ENCODE measurements at regions not wholly inside any gene's neighbourhood (a gene's known extent, or its start where the extent isn't known, plus 50 kb on each side); places are given as distances from the start of the nearest gene placed in this dataset.

DNA sequence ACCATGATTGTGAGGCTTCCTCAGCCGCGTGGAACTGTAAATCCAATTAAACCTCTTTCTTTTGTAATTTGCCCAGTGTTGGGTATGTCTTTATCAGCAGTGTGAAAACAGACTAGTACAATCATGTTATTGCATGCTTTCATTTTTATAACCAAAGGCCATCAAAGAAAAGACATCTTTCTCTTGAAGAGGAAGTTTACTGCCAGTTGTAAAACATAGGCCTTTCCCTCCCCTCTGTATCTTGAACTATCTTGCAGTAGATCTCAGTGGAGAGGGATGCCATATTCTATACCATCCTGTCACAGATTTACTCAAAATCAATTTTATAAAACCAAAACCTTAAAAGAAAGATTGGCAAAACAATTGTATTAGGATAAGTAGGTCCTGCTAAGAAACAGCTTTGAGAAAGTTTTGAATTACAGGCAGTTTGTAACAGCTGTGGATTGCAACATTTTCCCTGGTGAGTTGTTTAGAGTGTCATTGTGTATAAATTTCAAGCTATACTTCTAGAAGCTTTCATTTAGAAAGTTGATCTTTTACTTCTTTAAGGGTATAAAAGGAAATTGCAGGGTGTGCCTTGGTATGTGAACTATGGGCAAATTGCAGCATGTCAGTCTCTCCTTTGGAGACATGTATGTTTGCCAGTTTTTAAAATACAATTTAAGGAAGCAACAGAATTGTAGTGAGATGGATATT, 128.0 kb downstream of the ATP23 start:
- TF ChIP-seq, protein P1, sequence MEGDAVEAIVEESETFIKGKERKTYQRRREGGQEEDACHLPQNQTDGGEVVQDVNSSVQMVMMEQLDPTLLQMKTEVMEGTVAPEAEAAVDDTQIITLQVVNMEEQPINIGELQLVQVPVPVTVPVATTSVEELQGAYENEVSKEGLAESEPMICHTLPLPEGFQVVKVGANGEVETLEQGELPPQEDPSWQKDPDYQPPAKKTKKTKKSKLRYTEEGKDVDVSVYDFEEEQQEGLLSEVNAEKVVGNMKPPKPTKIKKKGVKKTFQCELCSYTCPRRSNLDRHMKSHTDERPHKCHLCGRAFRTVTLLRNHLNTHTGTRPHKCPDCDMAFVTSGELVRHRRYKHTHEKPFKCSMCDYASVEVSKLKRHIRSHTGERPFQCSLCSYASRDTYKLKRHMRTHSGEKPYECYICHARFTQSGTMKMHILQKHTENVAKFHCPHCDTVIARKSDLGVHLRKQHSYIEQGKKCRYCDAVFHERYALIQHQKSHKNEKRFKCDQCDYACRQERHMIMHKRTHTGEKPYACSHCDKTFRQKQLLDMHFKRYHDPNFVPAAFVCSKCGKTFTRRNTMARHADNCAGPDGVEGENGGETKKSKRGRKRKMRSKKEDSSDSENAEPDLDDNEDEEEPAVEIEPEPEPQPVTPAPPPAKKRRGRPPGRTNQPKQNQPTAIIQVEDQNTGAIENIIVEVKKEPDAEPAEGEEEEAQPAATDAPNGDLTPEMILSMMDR (IDR thresholded peaks at IDR 0.05; ENCODE audit: low read depth, low read length): no peak
- no peak for TF ChIP-seq EZH2phosphoT487 (IDR thresholded peaks at IDR 0.05; ENCODE audit: low read depth)
